Omental fat pad (tissue), 3 donors: ENCODE measurements at regions not wholly inside any gene's neighbourhood (a gene's known extent, or its start where the extent isn't known, plus 50 kb on each side); places are given as distances from the start of the nearest gene placed in this dataset.

ENCODE experiments used
- ATAC-seq: fragments of 150-250 bp; one replicate; pipeline ENCODE4 v1.9.1; 2016; ENCODE audit warnings: mild to moderate bottlenecking, moderate library complexity; ENCODE audit not compliant: low FRiP score
- DNase-seq: peaks from one replicate; pipeline ENCODE4 v3.0.0-alpha.2; 2019; ENCODE audit warnings: low spot score
- CTCF ChIP-seq, 3 donors: fragments of 450-650 bp; IDR thresholded peaks; one replicate each; pipeline ENCODE4 v1.5.1; 2016 to 2017; ENCODE audit warnings: antibody characterized with exemption in 3 of 3, mild to moderate bottlenecking in 3 of 3, moderate library complexity in 2 of 3

- TF ChIP-seq CTCF (IDR thresholded peaks at IDR 0.05) = no peak
- DNase-seq (no peak), ATAC-seq (no peak)
These were observed 244.8 kb downstream of the DCDC2C start for GRCh38 chr2:3948191-3948590.

GRCh38 chr2:3951131-3951954 is 248.0 kb downstream of the DCDC2C start:
- DNase-seq (no peak), ATAC-seq (no peak)
- TF ChIP-seq CTCF (IDR thresholded peaks at IDR 0.05) = no peak

- ATAC-seq (no peak), DNase-seq (no peak)
- no peak for TF ChIP-seq CTCF (IDR thresholded peaks at IDR 0.05)
These were observed 249.6 kb downstream of the DCDC2C start for GRCh38 chr2:3952866-3953516.

GRCh38 chr2:3954261-3954660 is 250.9 kb downstream of the DCDC2C start:
- no peak for ATAC-seq
- no peak for TF ChIP-seq CTCF (IDR thresholded peaks at IDR 0.05)
- DNase-seq = no peak

- no peak for DNase-seq
- TF ChIP-seq CTCF (IDR thresholded peaks at IDR 0.05) = no peak
- ATAC-seq = no peak
These were observed 253.0 kb downstream of the DCDC2C start for GRCh38 chr2:3956406-3956805.

GRCh38 chr2:3956892-3957291 is 253.5 kb downstream of the DCDC2C start:
- no peak for DNase-seq

More at GRCh38 chr2:3956892-3957291, 253.5 kb downstream of the DCDC2C start:
- no peak for TF ChIP-seq CTCF (IDR thresholded peaks at IDR 0.05)
- no peak for ATAC-seq
